ENCODE measurements at regions not wholly inside any gene's neighbourhood (a gene's known extent, or its start where the extent isn't known, plus 50 kb on each side); places are given as distances from the start of the nearest gene placed in this dataset.

DNA sequence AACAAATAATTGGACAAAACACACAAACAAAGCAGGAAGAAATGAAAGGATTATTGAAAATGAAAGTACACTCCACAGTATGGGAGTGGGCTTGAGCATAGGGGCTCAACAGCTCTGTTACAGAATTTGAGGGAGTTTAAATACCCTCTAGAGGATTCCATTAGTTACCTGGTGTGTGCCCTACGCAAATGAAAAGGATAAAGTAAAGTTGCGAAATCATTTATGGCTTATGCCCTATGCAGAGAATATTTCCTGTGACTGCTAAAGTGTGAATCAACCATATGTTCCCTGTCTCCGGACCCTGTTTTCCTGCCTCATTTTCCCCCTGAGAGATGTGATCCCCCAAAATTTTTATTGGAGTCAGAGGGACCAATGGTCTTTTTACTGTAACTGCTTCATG, 634.6 kb upstream of the CNTNAP2 start:
- TF ChIP-seq, protein P1, sequence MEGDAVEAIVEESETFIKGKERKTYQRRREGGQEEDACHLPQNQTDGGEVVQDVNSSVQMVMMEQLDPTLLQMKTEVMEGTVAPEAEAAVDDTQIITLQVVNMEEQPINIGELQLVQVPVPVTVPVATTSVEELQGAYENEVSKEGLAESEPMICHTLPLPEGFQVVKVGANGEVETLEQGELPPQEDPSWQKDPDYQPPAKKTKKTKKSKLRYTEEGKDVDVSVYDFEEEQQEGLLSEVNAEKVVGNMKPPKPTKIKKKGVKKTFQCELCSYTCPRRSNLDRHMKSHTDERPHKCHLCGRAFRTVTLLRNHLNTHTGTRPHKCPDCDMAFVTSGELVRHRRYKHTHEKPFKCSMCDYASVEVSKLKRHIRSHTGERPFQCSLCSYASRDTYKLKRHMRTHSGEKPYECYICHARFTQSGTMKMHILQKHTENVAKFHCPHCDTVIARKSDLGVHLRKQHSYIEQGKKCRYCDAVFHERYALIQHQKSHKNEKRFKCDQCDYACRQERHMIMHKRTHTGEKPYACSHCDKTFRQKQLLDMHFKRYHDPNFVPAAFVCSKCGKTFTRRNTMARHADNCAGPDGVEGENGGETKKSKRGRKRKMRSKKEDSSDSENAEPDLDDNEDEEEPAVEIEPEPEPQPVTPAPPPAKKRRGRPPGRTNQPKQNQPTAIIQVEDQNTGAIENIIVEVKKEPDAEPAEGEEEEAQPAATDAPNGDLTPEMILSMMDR (IDR thresholded peaks at IDR 0.05; ENCODE audit: low read depth, low read length, poor library complexity, severe bottlenecking): no peak
- TF ChIP-seq EZH2phosphoT487 (IDR thresholded peaks at IDR 0.05; ENCODE audit: borderline replicate concordance, low read length): no peak
